ENCODE measurements at regions not wholly inside any gene's neighbourhood (a gene's known extent, or its start where the extent isn't known, plus 50 kb on each side); places are given as distances from the start of the nearest gene placed in this dataset.

- TF ChIP-seq CTCF (conservative IDR thresholded peaks at IDR 0.05; ENCODE audit: low read length) (no peak), EZH2phosphoT487 (IDR thresholded peaks at IDR 0.05; ENCODE audit: borderline replicate concordance) (no peak)
These were observed 156.1 kb upstream of the CTBP2 start for GRCh38 chr10:125316436-125316835.
